Stimulated activated CD8-positive, alpha-beta memory T cell treated with anti-CD3 and anti-CD28 coated beads, Interleukin-15, amount 100 ng/mL, for 1 hour (primary cell): ENCODE measurements at regions not wholly inside any gene's neighbourhood (a gene's known extent, or its start where the extent isn't known, plus 50 kb on each side); places are given as distances from the start of the nearest gene placed in this dataset.

Source experiments
- DNase-seq: peaks from one replicate; pipeline ENCODE4 v3.0.0-alpha.2; 2020; ENCODE audit warnings: low read depth

GRCh38 chr2:111219285-111219684, 98.6 kb downstream of the BCL2L11 start:
- DNase-seq: no peak

GRCh38 chr2:111219734-111220505, 99.2 kb downstream of the BCL2L11 start:
- DNase-seq: no peak

GRCh38 chr2:111220962-111221361, 100.2 kb downstream of the BCL2L11 start:
- no peak for DNase-seq

GRCh38 chr2:111221701-111222100, 101.0 kb downstream of the BCL2L11 start:
- no peak for DNase-seq

- no peak for DNase-seq
Observed at GRCh38 chr2:111222204-111222866, 101.6 kb downstream of the BCL2L11 start.

- no peak for DNase-seq
Observed at GRCh38 chr2:111225856-111226255, 105.1 kb downstream of the BCL2L11 start.

- no peak for DNase-seq
Observed at GRCh38 chr2:111226876-111227700, 106.4 kb downstream of the BCL2L11 start.

- no peak for DNase-seq
Observed at GRCh38 chr2:111227716-111228141, 107.0 kb downstream of the BCL2L11 start.

- no peak for DNase-seq
Observed at GRCh38 chr2:111231532-111232252, 111.0 kb downstream of the BCL2L11 start.

- no peak for DNase-seq
Observed at GRCh38 chr2:111235192-111236015, 114.7 kb downstream of the BCL2L11 start.

- DNase-seq: no peak
Observed at GRCh38 chr2:111236025-111236424, 115.3 kb downstream of the BCL2L11 start.

- no peak for DNase-seq
Observed at GRCh38 chr2:111238296-111238695, 117.6 kb downstream of the BCL2L11 start.

- no peak for DNase-seq
Observed at GRCh38 chr2:111239107-111239506, 118.4 kb downstream of the BCL2L11 start.

GRCh38 chr2:111239581-111240249, 119.0 kb downstream of the BCL2L11 start:
- no peak for DNase-seq

- no peak for DNase-seq
Observed at GRCh38 chr2:111243295-111243694, 122.6 kb downstream of the BCL2L11 start.

GRCh38 chr2:111244864-111245263, 124.2 kb downstream of the BCL2L11 start:
- DNase-seq: no peak

- DNase-seq: no peak
Observed at GRCh38 chr2:111246620-111247061, 125.9 kb downstream of the BCL2L11 start.

GRCh38 chr2:111247491-111247890, 126.8 kb downstream of the BCL2L11 start:
- DNase-seq: no peak

- DNase-seq: no peak
Observed at GRCh38 chr2:111249806-111250205, 129.1 kb downstream of the BCL2L11 start.

- no peak for DNase-seq
Observed at GRCh38 chr2:111250448-111251030, 129.8 kb downstream of the BCL2L11 start.
